NCI-H526 treated with DMSO at 0.1 percent for 48 hours (cell line): ENCODE measurements at regions not wholly inside any gene's neighbourhood (a gene's known extent, or its start where the extent isn't known, plus 50 kb on each side); places are given as distances from the start of the nearest gene placed in this dataset.
"Not testable (repeated sequence)": the region's sequence is repeated elsewhere in the genome, so short reads cannot be mapped to it uniquely, and the experiment has no call there.

Experiments used
- DNase-seq: peaks from one replicate; lab custom pipeline; 2025; lab: John Stamatoyannopoulos, UW

DNA sequence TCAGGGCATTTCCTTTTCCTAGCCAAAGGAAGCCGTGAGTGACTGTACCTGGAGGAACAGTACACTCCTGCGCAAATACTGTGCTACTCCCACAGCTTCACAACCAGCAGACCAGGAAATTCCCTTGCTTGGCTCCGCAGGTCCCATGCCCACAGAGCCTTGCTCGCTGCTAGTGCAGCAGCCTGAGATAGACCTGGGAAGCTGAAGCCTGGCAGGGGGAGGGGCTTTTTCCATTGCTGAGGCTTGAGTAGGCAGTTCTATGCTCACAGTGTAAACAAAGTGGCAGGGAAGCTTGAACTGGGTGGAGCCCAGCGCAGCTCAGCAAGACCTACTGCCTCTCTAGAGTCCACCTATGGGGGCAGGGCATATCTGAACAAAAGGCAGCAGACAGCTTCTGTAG is 291.2 kb downstream of the HGF start:
- peak; percentile 70 for DNase-seq

GRCh38 chr7:81478201-81478600 is 291.6 kb downstream of the HGF start:
- not testable (repeated sequence) for DNase-seq

DNA sequence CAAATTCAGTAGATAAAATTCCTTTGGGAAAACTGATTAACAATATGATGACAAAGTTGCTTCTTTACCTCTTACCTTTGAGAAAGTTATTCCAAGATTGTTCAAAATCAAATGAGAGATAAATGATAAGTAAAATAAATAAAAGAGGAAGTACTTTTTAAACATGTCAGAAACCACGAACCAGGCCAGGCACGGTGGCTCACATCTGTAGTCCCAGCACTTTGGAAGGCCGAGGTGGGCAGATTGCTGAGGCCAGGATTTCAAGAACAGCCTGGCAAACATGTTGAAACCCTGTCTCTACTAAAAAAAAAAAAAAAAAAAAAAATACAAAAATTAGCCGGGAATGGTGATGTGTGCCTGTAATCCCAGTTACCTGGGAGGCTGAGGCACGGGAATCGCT is 296.6 kb downstream of the HGF start:
- DNase-seq = no peak

DNA sequence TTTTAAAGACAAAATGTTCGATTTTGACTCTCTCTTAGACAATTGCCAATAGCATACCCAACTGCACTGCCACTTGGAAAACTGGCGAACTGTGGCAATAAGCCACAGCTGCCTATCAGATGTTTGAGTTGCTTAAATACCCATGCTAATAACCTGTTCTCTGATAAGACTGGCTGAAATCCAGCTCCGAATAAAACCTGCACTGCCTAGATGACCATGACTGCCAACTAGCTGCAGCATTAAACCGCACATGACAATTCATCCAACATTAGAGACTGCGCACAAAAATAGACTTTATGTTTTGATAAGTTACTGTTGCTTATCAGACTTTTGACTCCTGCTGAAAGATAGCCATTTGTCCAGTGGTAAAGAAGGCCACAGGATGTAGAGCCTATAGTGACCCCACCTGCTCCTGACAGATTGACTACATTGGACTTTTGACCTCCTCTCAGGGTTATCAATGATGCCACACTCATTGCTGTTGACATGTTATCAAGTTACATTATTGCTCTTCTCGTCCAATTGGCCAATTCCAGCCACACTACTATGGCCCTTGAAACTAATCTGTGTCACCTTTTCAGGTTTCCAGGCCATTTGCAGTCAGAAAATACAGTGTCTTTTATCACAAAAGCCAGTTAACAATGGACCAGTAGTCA is 299.0 kb downstream of the HGF start:
- no peak for DNase-seq

DNA sequence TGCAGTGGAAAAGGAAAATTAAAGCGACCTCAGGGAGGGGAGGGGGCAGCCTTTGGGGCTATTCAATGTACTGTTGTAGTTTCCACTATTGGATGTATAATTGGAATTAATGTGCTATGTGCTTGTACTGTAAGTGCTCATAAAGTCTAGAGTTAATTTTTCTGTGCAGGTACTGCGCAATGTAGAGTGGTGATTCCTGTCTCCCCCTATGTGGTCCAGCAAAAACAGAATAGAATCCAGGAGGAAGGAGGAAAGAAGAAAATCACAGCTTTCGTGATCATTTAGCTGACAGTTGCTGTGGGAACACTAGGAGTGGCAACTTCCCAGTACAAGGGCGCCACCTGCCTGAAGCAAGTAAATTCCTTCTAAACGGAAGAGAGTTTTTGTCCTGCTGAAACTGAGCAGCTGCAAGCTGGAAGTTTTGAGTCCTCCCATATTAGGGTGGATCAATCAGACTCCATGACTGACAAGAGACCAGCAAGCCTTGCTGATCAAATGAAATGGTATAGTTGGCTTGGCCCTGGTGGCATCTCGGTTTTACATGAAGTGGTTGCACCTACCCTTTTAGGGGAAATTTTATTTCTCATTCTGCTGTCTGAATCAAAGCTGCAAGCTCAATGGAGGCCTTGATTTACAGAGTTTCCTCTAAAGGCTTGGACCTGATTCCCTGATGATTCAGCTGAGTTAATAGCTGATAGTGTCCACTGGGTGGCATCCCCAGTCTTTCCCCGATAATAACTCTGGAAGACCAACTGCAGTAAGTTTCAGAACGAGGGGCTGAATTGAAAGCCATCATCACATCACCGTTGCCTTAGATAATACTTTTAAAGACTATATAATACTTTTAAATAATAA is 299.8 kb downstream of the HGF start:
- DNase-seq = peak; percentile 49

DNA sequence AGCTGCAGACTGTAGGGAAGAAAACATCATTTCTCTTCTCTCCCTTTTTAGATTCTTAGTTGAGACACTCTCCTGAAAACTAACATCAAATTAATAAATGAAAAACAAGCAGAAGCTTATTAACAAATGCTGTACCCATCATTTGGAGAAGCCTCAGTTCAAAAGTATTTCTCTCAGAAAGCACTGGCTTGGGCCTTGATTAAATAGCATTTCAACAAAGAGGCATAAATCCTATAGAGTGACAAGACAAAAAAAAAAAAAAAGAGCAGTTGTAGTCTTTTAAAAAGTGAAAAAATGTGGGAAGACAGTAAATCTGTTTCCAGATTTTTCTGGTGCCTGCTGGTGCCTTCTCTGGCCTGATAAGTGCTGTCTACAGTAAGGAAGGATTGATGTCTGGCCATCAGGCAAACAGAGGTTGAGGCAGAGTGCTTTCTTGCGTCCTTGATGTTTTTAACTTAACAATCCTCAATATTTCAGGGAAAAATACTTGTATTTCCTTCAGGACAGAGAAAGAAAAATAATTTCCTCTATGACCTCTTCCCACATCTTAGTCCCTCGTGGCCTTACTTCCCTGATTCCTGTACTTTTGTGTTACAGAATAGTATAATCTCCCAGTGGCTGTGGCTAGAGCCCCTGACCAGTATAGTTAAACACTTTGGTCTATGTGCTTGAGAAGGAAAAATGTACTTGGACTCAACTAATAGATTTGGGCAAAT is 300.5 kb downstream of the HGF start:
- no peak for DNase-seq

DNA sequence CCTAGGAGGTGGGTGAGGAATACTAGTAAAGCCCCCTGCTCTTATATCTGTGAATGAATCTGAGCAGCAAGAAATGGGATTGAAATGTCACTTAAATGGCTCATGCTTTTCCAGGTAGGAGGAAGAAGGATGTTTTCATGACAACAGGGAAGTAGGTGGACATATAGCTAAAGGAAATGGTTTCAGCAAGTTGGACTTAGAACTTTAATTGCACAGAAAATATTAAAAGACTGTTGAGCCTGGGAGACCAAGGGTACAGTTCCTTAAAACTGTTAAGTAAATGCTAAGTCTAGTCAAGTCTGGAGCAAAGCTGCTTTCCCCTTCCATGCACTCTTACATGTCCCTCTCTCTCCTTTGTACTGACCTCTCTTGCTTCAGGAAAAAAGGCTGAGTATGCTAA is 301.3 kb downstream of the HGF start:
- DNase-seq = no peak

DNA sequence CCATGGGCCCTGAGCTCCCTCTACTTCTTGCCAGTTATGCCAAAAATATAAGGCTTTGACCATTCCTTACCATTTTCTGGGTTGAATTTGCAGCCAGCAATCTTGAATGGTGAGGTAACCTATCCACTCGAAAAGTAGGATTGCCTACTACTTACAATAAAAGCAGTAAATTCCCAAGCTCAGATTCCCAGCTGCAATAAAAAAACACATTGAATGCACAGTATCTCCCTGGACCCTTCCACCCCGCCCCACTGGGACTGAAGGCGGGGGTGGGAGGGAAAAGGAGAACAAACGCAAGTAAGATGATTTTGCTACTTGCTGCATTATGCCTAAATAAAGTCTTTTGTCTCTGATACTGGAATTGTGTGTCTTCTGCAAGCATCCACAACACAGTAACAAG is 301.9 kb downstream of the HGF start:
- DNase-seq = no peak

DNA sequence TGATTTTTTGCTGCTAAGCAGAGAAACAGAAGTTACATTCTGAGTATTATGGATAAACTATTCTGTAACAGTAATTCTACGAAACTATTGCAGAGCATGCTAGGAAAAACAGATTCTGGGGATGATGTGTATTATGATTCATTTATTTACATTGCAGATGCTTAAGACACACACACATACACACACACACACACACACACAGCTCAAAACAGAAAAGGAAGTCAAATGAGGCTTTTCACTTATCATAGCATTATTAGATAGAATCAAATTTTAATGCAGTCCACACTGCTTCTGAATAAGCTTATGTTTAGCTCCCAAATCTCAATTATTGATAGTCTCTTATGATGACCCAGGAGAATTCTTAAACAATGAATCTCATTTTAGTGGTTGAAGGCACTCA is 307.2 kb downstream of the HGF start:
- DNase-seq = no peak

GRCh38 chr7:81460250-81461045 is 309.4 kb downstream of the HGF start:
- DNase-seq = no peak

DNA sequence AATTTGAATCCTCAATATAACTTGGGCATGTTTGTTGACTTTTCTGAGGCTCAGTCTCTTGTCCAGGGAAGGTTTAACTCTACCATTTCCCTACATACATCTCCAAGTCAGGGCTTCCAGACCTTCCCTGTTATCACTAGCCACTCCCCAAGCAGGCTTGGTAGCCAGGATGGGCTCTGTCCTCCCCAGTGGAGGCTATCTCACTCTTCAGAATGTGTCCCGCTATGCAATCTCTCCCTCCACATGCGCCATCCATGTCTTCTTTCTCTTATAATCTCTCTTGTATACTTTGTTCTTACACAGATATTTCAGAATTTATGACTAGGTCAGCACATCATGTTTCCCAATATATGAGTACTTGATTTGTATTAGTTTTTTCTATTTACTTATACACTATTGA is 310.4 kb downstream of the HGF start:
- no peak for DNase-seq

GRCh38 chr7:81457852-81458522 is 311.9 kb downstream of the HGF start:
- DNase-seq = peak; percentile 60

GRCh38 chr7:81453770-81454169 is 316.1 kb downstream of the HGF start:
- DNase-seq = not testable (repeated sequence)

GRCh38 chr7:81449105-81449504 is 320.7 kb downstream of the HGF start:
- DNase-seq = no peak

- peak; percentile 72 for DNase-seq
Observed at GRCh38 chr7:81447351-81447952, 322.4 kb downstream of the HGF start.

GRCh38 chr7:81446212-81446611 is 323.6 kb downstream of the HGF start:
- DNase-seq = no peak

GRCh38 chr7:81445462-81445861 is 324.4 kb downstream of the HGF start:
- DNase-seq = no peak

DNA sequence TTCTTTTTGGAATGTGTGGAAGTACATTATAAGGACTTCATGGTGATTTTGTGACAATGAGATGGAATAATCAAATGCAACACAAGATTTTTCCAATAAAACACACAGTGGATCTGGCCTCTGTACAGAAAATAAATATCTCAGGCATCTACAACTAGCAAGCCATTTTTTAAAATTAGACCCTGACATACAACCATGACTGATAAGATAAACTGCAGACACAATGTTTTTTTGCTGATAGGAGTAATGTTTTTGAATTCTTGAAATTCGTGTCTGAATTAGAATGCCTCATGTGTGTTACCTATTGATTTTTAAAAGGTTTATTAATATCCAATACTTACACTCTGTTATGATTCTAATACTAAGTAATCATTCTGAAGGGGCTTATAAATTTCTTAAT is 328.1 kb downstream of the HGF start:
- DNase-seq = no peak

DNA sequence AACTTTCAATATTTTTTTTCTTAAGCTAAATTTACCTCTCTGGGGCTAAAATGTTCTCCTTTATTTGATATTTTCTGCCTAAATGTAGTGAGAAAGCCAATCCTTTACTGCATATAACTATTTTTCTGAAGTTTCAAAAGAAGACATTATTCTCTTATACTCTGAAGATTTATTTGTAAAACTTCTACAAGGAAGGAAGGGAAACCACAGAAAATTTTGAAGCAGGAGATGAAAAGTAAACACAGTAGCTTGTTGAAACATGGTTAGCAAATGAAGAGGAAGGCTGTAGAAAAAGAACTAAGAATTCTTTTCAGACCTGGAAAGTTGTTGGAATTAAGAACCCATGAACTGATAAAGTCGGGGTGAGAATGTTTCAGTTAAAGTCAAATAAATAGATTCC is 330.3 kb downstream of the HGF start:
- no peak for DNase-seq

DNA sequence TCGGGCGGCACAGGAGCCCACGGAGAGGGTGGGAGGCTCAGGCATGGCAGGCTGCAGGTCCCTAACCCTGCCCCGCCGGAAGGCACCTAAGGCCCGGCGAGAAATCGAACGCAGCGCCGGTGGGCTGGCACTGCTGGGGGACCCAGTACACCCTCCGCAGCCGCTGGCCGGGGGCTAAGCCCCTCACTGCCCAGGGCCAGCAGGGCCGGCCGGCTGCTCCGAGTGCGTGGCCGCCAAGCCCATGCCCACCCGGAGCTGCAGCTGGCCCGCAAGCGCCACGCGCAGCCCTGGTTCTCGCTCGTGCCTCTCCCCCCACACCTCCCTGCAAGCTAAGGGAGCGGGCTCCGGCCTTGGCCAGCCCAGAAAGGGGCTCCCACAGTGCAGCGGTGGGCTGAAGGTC is 332.7 kb downstream of the HGF start:
- DNase-seq = not testable (repeated sequence)

DNA sequence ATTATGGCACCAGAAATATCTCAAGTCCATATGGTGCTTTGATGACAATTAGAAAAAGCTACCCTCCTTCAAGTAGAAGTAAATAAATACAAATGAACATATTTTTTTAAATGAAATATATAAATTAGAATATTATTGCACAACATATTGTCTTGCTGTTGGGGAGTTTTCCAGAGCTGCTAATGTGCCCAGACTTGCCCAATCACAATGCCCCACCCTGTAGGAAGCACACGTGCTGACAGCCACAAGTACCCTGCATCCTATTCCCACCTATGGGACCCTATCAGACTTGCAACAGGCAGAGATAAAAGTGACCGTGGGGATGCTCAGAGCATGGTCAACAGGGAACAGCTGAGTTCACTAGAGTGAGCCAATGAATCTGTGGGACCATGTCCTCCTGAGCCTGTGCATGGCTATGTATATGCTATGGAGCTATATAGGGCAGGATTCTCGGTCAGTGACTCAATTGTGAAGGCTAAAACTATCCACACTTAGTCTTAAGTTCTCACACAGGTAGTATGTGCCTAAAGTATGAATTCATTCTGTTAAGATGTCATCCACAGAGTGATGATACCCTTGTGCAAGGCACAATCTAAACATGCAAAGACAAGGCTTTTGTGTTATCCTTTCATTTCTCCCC is 336.0 kb downstream of the HGF start:
- no peak for DNase-seq
